ENCODE measurements at regions not wholly inside any gene's neighbourhood (a gene's known extent, or its start where the extent isn't known, plus 50 kb on each side); places are given as distances from the start of the nearest gene placed in this dataset.

- intact Hi-C loops (cut with DNase I; ENCODE audit: low total_unique reads): no loop called here
- Histone ChIP-seq H3K27ac (no peak overlapping the region), H3K4me1 (no peaks in the 10 kb centered on the region), H3K27me3 (no peaks in the 10 kb centered on the region), H3K36me3 (no peaks in the 10 kb centered on the region), H3K4me3 (no peak overlapping the region), H3K9me3 (no peaks in the 10 kb centered on the region)
- TF ChIP-seq POLR2AphosphoS5 (IDR thresholded peaks at IDR 0.05) (no peak), POLR2A (IDR thresholded peaks at IDR 0.05) (no peak)
- TF ChIP-seq, protein P1, sequence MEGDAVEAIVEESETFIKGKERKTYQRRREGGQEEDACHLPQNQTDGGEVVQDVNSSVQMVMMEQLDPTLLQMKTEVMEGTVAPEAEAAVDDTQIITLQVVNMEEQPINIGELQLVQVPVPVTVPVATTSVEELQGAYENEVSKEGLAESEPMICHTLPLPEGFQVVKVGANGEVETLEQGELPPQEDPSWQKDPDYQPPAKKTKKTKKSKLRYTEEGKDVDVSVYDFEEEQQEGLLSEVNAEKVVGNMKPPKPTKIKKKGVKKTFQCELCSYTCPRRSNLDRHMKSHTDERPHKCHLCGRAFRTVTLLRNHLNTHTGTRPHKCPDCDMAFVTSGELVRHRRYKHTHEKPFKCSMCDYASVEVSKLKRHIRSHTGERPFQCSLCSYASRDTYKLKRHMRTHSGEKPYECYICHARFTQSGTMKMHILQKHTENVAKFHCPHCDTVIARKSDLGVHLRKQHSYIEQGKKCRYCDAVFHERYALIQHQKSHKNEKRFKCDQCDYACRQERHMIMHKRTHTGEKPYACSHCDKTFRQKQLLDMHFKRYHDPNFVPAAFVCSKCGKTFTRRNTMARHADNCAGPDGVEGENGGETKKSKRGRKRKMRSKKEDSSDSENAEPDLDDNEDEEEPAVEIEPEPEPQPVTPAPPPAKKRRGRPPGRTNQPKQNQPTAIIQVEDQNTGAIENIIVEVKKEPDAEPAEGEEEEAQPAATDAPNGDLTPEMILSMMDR (IDR thresholded peaks at IDR 0.05): no peak
- DNase-seq (ENCODE audit: low spot score in 2 of 2): no peak
These were observed 114.4 kb upstream of the DTNA start for GRCh38 chr18:34595690-34596089.

DNA sequence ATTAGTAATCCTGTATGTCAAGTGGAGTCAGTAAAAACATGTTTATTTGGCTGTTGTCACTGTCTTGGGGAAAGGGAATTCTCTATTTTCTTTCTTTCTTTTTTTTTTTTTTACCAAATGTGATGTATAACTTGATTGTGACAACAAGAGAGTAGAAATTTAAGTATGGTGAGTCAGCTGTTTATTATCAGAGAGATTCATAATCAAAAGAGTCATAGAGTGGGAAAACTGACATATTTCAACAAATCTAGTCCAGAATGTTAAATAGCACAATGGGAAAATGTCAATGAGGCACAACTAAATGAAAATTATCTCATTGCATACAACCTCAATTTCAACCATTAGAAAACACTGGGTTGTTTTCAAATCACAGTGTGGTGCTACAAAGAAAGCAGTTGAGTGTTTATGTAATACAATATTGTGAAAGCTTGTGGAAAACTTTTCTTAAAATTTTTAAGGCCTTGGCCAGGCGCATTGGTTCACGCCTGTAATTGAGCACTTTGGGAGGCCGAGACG, 111.9 kb upstream of the DTNA start:
- TF ChIP-seq POLR2AphosphoS5 (IDR thresholded peaks at IDR 0.05) (no peak), POLR2A (IDR thresholded peaks at IDR 0.05) (no peak)
- TF ChIP-seq, protein P1 (IDR thresholded peaks at IDR 0.05): no peak
- H3K36me3 ChIP-seq: no peaks in the 10 kb centered on the region
- no peak overlapping the region for H3K27ac ChIP-seq
- no peaks in the 10 kb centered on the region for H3K9me3 ChIP-seq
- H3K27me3 ChIP-seq: no peaks in the 10 kb centered on the region
- no peak for DNase-seq (ENCODE audit: low spot score in 2 of 2)
- H3K4me1 ChIP-seq: no peaks in the 10 kb centered on the region
- H3K4me3 ChIP-seq: no peak overlapping the region
- intact Hi-C loops (cut with DNase I; ENCODE audit: low total_unique reads): no loop called here

DNA sequence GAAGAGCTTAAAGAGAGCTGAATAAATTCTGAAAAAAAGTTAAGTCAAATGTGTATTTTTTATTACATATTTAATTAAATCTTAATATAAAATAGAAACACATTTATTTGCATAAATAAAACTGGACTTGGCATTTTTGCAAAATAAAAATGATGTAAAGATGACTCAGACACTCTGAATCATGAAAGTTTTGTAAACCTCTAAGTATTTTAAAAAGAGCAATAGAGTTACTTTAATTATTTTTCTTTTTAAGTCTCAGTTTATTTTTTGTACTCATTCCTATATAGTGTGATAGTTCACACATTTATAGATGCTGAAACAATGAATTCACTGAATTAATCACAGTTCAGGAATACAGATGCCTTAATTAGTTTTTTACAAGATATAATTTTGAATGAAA, 109.9 kb upstream of the DTNA start:
- Histone ChIP-seq H3K4me3 (no peak overlapping the region), H3K27ac (no peak overlapping the region), H3K27me3 (no peaks in the 10 kb centered on the region), H3K4me1 (no peaks in the 10 kb centered on the region), H3K36me3 (no peaks in the 10 kb centered on the region), H3K9me3 (no peaks in the 10 kb centered on the region)
- intact Hi-C loops (cut with DNase I; ENCODE audit: low total_unique reads): no loop called here
- no peak for DNase-seq (ENCODE audit: low spot score in 2 of 2)
- TF ChIP-seq POLR2A (IDR thresholded peaks at IDR 0.05) (no peak), POLR2AphosphoS5 (IDR thresholded peaks at IDR 0.05) (no peak)
- TF ChIP-seq, protein P1 (IDR thresholded peaks at IDR 0.05): no peak

DNA sequence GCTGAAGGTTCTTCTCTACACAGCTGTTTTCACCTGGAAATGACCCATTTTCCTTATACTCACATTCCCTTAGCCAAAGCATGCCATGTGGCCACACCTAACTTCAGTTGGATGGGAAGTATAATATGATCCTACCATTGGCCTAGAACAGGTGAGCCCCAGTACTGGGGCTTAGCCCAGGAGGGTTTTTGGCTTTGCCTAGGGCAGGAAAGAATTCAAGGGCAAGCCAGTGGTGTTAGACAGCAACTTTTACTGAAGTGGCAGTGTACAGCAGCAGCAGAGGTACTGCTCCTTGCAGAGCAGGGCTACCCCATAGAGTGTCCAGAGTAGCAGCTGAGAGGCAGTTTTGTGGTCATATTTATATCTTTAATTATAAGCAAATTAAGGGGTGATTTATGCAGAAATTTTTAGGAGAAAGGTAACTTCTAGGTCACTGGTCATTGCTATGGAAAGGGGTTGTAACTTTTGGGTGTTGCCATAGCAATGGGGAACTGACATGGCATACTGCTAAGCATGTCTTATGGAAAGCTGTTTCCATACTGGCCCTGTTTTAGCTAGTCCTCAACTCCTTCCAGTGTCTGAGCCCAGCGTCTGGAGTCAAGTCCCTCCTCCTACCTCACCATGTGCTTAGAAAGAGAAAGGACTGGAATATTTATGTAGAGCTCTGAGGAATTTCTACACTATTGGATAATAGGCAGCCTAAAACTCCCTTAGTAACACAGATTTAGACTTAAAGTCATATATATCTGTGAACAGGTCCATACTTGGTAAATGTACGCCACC, 109.0 kb upstream of the DTNA start:
- TF ChIP-seq POLR2AphosphoS5 (IDR thresholded peaks at IDR 0.05) (no peak), POLR2A (IDR thresholded peaks at IDR 0.05) (no peak)
- TF ChIP-seq, protein P1 (IDR thresholded peaks at IDR 0.05): no peak
- DNase-seq (ENCODE audit: low spot score in 2 of 2): no peak
- intact Hi-C loops (cut with DNase I; ENCODE audit: low total_unique reads): no loop called here
- Histone ChIP-seq H3K4me3 (no peak overlapping the region), H3K36me3 (no peaks in the 10 kb centered on the region), H3K4me1 (no peaks in the 10 kb centered on the region), H3K27me3 (no peaks in the 10 kb centered on the region), H3K27ac (no peak overlapping the region), H3K9me3 (no peaks in the 10 kb centered on the region)

DNA sequence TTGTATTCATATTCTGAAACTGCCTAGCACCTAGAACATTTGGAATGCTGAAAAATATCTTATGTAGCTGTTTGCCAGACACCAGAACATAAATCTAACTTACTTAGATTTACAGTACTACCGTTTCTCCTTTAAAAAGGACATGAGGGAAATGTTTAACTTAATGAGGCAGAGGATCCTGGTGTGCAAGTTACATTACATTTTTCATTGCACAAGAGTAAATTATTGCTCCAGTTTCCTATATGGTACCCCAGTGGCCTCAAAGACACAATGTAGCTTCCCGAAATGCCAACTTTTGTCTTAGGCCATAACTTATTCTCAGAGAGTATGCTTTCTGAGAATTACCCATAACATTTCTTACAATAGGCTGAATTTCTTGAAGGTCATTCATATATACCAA, 105.5 kb upstream of the DTNA start:
- intact Hi-C loops (cut with DNase I; ENCODE audit: low total_unique reads): no loop called here
- H3K4me3 ChIP-seq: no peak overlapping the region
- H3K9me3 ChIP-seq: no peaks in the 10 kb centered on the region
- H3K27me3 ChIP-seq: no peaks in the 10 kb centered on the region
- DNase-seq (ENCODE audit: low spot score in 2 of 2): no peak
- no peak overlapping the region for H3K27ac ChIP-seq
- H3K36me3 ChIP-seq: no peaks in the 10 kb centered on the region
- TF ChIP-seq, protein P1 (IDR thresholded peaks at IDR 0.05): no peak
- TF ChIP-seq POLR2AphosphoS5 (IDR thresholded peaks at IDR 0.05) (no peak), POLR2A (IDR thresholded peaks at IDR 0.05) (no peak)
- H3K4me1 ChIP-seq: no peaks in the 10 kb centered on the region

Measured in breast epithelium (tissue), 4 donors.